DOHH2 (cell line): ENCODE measurements at regions not wholly inside any gene's neighbourhood (a gene's known extent, or its start where the extent isn't known, plus 50 kb on each side); places are given as distances from the start of the nearest gene placed in this dataset.
A peak's percentile ranks its signal among the peaks of the same experiment; 100 is the strongest.

ENCODE experiments used
- H3F3A ChIP-seq: fragments of 200-600 bp; sonication (generic), shearing (Covaris generic); 2 replicates; pipeline ENCODE4 v1.6.0; 2016; ENCODE audit warnings: antibody characterized with exemption, mild to moderate bottlenecking; ENCODE audit not compliant: control insufficient read depth, insufficient read depth
- H3K27ac ChIP-seq: fragments of 200-600 bp; sonication (generic); 2 replicates; pipeline ENCODE4 v1.5.1; 2014; ENCODE audit warnings: low read depth, mild to moderate bottlenecking, low read length, moderate library complexity
- H3K27me3 ChIP-seq: fragments of 200-600 bp; sonication (generic); 2 replicates; pipeline ENCODE4 v1.6.1; 2014; ENCODE audit warnings: mild to moderate bottlenecking, low read length, mixed read lengths; ENCODE audit not compliant: control insufficient read depth
- H3K36me3 ChIP-seq: fragments of 200-600 bp; sonication (generic); 2 replicates; pipeline ENCODE4 v1.6.1; 2014; ENCODE audit warnings: mild to moderate bottlenecking, low read length, moderate library complexity, mixed read lengths; ENCODE audit not compliant: control insufficient read depth
- H3K4me1 ChIP-seq: fragments of 200-600 bp; sonication (generic); 2 replicates; pipeline ENCODE4 v1.6.1; 2014; ENCODE audit warnings: mild to moderate bottlenecking, low read length, mixed read lengths; ENCODE audit not compliant: control insufficient read depth
- H3K4me2 ChIP-seq: fragments of 200-600 bp; sonication (generic); 2 replicates; pipeline ENCODE4 v1.6.0; 2014; ENCODE audit warnings: mild to moderate bottlenecking, low read length, moderate library complexity
- H3K4me3 ChIP-seq: fragments of 200-600 bp; sonication (generic); 2 replicates; pipeline ENCODE4 v1.5.1; 2014; ENCODE audit warnings: mild to moderate bottlenecking, low read length, mixed read lengths
- H3K79me2 ChIP-seq: fragments of 200-600 bp; sonication (generic); 2 replicates; pipeline ENCODE4 v1.6.1; 2014; ENCODE audit warnings: mild to moderate bottlenecking, low read length, mixed read lengths; ENCODE audit not compliant: control insufficient read depth
- H3K9me2 ChIP-seq: fragments of 200-600 bp; sonication (generic); replicated peaks from 2 replicates; pipeline ENCODE4 v1.6.1; 2014; ENCODE audit warnings: mild to moderate bottlenecking, low read length, mixed read lengths; ENCODE audit not compliant: control insufficient read depth
- H3K9me3 ChIP-seq: fragments of 200-600 bp; sonication (generic); 2 replicates; pipeline ENCODE4 v1.6.1; 2014; ENCODE audit warnings: antibody characterized with exemption, low read length, mixed read lengths; ENCODE audit not compliant: control insufficient read depth, insufficient read depth
- H4K20me1 ChIP-seq: fragments of 200-600 bp; sonication (generic); 2 replicates; pipeline ENCODE4 v1.6.0; 2014; ENCODE audit warnings: low read depth, mild to moderate bottlenecking, antibody characterized with exemption, low read length, moderate library complexity; ENCODE audit not compliant: control insufficient read depth, insufficient read depth
- EZH2phosphoT487 ChIP-seq: fragments of 200-600 bp; sonication (generic); IDR thresholded peaks from 2 replicates; pipeline ENCODE4 v1.6.1; 2017; ENCODE audit warnings: borderline replicate concordance, mild to moderate bottlenecking, antibody characterized with exemption, low read length, moderate library complexity, mixed read lengths
- TF ChIP-seq, protein P1 (sequence below): fragments of 200-600 bp; sonication (generic); IDR thresholded peaks from one replicate; pipeline ENCODE4 v1.5.1; 2014; ENCODE audit warnings: antibody characterized with exemption, mild to moderate bottlenecking, low read depth, low read length; ENCODE audit not compliant: poor library complexity, severe bottlenecking

DNA sequence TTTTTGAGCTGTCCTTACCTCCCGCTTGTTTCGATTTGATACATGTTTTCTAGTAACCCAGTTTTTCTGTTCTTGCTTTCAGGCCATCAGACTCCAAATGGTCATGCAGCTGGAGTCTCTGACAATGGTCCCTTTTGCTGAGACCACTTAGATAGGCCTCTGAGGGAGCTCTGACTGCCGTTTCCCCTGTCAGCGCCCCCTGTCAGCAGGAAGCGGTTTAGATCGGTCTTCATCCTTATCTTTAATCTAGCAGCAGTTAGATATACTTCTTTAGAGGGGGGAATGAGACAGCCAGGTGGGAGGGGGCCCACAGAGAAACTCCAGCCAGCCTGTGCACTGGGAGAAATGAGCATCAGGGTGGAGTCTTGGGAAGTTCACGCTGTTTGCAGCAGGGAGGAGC, 457.9 kb downstream of the GPAT3 start:
- TF ChIP-seq EZH2phosphoT487: no peak
- TF ChIP-seq, protein P1, sequence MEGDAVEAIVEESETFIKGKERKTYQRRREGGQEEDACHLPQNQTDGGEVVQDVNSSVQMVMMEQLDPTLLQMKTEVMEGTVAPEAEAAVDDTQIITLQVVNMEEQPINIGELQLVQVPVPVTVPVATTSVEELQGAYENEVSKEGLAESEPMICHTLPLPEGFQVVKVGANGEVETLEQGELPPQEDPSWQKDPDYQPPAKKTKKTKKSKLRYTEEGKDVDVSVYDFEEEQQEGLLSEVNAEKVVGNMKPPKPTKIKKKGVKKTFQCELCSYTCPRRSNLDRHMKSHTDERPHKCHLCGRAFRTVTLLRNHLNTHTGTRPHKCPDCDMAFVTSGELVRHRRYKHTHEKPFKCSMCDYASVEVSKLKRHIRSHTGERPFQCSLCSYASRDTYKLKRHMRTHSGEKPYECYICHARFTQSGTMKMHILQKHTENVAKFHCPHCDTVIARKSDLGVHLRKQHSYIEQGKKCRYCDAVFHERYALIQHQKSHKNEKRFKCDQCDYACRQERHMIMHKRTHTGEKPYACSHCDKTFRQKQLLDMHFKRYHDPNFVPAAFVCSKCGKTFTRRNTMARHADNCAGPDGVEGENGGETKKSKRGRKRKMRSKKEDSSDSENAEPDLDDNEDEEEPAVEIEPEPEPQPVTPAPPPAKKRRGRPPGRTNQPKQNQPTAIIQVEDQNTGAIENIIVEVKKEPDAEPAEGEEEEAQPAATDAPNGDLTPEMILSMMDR: peak; percentile 46
- Histone ChIP-seq H3K4me1 (no peaks in the 10 kb centered on the region), H3K4me3 (no peak overlapping the region), H3K27me3 (no peaks in the 10 kb centered on the region), H3K27ac (no peak overlapping the region), H3K9me3 (no peaks in the 10 kb centered on the region), H4K20me1 (no peaks in the 10 kb centered on the region), H3K36me3 (no peaks in the 10 kb centered on the region), H3K9me2 (no peaks in the 10 kb centered on the region), H3K4me2 (no peak overlapping the region), H3F3A (no peaks in the 10 kb centered on the region), H3K79me2 (no peaks in the 10 kb centered on the region)

DNA sequence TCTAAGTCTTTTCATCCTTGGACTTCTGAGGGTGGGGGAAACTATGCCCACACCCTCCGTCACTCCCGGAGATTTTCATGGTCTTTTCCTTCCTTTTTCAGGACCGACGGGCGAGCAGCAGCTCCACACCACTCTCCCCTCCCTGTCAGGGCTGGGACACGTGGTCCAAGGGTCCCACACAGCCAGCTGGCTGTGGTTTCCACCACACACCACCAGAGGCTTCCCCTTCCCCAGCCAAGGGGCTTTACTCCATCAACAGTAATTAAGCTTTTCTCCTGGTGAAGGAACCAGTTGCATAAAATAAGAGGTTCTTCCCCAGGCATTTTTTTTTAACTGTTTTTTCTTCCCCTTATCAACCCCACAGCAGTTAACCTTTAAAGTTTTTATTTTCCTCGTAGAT, 453.9 kb downstream of the GPAT3 start:
- Histone ChIP-seq H3K27me3 (no peaks in the 10 kb centered on the region), H3K4me3 (no peak overlapping the region), H4K20me1 (no peaks in the 10 kb centered on the region), H3K4me1 (no peaks in the 10 kb centered on the region), H3K79me2 (no peaks in the 10 kb centered on the region), H3K36me3 (no peaks in the 10 kb centered on the region), H3K9me3 (no peaks in the 10 kb centered on the region), H3F3A (no peaks in the 10 kb centered on the region), H3K4me2 (no peak overlapping the region), H3K27ac (no peak overlapping the region), H3K9me2 (no peaks in the 10 kb centered on the region)
- TF ChIP-seq, protein P1: no peak
- no peak for TF ChIP-seq EZH2phosphoT487

DNA sequence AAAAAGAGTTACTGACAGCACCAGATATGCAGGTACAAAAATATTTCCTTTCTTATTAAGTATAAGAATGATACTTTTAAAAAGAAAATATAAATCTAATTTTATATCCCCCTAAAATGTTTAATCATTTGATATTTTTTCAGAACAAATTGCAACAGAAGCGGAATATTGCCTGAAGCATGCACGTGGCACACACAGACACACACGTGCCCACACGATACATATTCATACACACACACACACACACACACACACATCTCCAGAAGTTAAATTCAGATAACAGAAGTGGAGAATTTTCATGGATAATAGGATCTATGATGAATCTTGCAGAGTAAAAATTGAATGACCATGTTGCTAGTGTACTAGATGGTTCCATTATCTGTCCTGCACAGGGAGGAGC, 445.2 kb downstream of the GPAT3 start:
- no peaks in the 10 kb centered on the region for H3K36me3 ChIP-seq
- H3K9me3 ChIP-seq: no peaks in the 10 kb centered on the region
- no peaks in the 10 kb centered on the region for H3K4me1 ChIP-seq
- no peaks in the 10 kb centered on the region for H3K27me3 ChIP-seq
- no peak overlapping the region for H3K27ac ChIP-seq
- H3K79me2 ChIP-seq: no peaks in the 10 kb centered on the region
- H3K4me2 ChIP-seq: no peak overlapping the region
- H3K4me3 ChIP-seq: no peak overlapping the region
- H3K9me2 ChIP-seq: no peaks in the 10 kb centered on the region
- TF ChIP-seq EZH2phosphoT487: no peak
- TF ChIP-seq, protein P1: no peak
- H3F3A ChIP-seq: no peaks in the 10 kb centered on the region
- no peaks in the 10 kb centered on the region for H4K20me1 ChIP-seq

DNA sequence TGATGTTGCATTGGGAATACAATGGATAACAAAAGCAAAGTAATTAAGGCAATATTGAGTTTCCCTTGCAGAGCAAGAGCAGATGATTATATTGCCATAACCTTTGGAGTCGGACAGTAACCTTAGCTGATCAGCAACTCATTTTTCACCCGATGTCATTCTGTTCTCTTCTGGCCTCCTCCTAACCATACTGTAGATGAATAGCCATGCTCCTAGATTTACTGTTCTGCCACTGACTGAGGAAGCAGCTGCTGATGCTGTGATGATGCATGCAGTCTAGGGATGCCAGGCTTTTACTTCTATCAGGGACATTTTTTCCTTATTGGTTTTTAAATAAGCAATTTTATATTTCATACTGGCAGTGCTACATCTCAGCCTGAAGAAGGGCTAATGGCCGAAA, 443.9 kb downstream of the GPAT3 start:
- Histone ChIP-seq H3K9me3 (no peaks in the 10 kb centered on the region), H3F3A (no peaks in the 10 kb centered on the region), H3K36me3 (no peaks in the 10 kb centered on the region), H3K79me2 (no peaks in the 10 kb centered on the region), H3K4me1 (no peaks in the 10 kb centered on the region), H3K4me2 (no peak overlapping the region), H4K20me1 (no peaks in the 10 kb centered on the region), H3K4me3 (no peak overlapping the region), H3K27ac (no peak overlapping the region), H3K27me3 (no peaks in the 10 kb centered on the region), H3K9me2 (no peaks in the 10 kb centered on the region)
- no peak for TF ChIP-seq EZH2phosphoT487
- TF ChIP-seq, protein P1: no peak
